SK-N-MC (cell line): ENCODE measurements at regions not wholly inside any gene's neighbourhood (a gene's known extent, or its start where the extent isn't known, plus 50 kb on each side); places are given as distances from the start of the nearest gene placed in this dataset.

Experiments
- EZH2 ChIP-seq: fragments of 200-600 bp; sonication (generic); IDR thresholded peaks from one replicate; pipeline ENCODE4 v1.6.1; 2017; ENCODE audit warnings: antibody characterized with exemption
- POLR2AphosphoS5 ChIP-seq: IDR thresholded peaks from 2 replicates; pipeline ENCODE4 v1.6.1; 2012; ENCODE audit warnings: mild to moderate bottlenecking, low read depth, low read length, borderline replicate concordance

GRCh38 chr6:119757467-119757866 is 407.9 kb upstream of the MAN1A1 start:
- TF ChIP-seq POLR2AphosphoS5: no peak
- TF ChIP-seq EZH2: no peak
